ENCODE measurements at regions not wholly inside any gene's neighbourhood (a gene's known extent, or its start where the extent isn't known, plus 50 kb on each side); places are given as distances from the start of the nearest gene placed in this dataset.

DNA sequence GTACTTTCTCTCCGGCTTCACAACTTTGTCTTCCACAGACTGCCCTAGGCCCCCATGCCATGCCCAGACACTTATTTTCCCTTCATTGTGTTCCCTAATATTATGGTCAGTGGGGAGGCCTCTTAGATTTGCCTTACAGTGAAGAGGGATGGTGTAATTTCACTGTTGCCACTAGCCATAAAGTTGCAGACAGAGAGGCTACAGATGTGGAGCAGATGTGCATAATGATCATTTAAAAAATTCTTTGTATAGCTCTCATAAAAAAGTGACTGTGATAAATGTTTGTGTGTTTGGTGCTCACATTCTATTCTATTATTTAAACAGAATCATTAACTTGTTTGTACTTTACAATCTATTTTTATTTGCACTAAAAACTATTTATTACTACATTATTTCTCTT is 67.5 kb upstream of the FN1 start:
- DNase-seq (ENCODE audit: low read depth in 2 of 2) = no peak

DNA sequence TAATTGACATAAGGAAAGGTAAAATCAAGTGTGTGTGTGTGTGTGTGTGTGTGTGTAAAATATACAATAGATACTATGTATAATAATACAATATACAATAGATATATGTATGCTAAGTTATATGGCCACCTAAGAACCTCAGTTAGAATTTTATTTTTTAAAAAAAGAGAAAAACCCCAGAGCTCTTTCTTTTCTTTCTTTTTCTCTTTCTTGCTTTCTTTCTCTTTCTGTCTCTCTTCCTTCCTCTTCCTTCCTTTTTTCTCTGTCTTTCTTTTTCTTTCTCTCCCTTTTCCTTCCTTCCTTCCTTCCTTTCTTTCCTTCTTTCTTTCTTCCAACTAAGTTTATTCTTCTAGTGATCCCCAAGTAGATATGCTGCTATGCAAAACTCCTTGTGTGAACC is 64.6 kb upstream of the FN1 start:
- DNase-seq (ENCODE audit: low read depth in 2 of 2) = no peak

DNA sequence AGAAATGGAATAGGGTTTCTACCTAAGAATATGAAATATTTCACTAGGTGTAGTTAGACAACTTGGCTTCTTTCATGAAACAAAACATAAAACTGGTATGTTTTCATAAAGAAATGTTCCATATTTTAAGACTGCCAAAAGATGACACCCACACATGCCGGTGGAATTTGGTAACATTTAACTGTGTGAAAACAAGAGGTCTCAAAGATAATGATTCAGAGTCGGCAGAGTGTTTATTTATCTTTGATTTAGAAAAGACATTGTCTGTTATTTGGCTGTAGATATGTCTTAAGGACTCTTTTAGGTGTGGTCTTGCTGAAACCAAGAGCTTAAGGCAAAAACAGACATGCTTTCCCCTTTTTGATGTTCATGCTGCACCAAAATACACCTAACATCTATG is 63.5 kb upstream of the FN1 start:
- DNase-seq (ENCODE audit: low read depth in 2 of 2) = no peak

DNA sequence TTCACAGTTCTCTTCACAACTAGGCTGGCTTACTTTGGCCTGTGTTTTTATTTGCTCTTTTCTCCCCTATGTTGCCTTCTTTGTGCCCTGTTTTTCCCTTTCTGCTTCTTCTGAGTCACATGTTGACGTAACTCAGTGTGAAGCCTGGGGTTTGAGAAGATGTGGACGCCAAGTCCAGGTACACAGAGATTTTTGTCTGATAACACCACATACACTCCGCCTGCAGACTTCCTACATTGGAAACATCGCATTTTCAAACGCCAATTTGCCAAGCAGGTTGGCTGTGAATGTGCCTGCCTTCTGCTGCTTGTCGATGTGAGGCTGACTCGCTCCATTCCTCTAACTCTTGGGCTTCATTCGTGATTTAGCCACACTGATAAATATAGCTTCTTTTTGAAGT is 62.6 kb upstream of the FN1 start:
- DNase-seq (ENCODE audit: low read depth in 2 of 2) = no peak

DNA sequence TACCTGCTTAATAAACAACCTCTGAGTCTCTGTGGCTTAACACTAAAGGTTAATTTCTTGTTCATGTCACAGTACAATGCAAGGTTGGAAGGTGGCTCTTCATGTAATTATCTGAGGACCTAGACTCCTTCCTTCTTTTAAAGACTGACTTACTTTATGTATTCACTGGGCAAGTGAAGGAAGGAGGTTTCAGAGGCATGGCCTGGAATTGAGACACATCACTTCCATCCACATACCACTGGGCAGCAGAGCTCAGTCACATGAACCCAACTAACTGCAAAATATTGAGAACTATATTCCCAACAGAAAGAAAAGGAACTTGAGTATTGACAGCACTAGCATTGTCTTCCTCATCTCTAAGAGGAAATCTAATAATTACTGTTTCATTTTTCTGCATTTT is 57.5 kb upstream of the FN1 start:
- no peak for DNase-seq (ENCODE audit: low read depth in 2 of 2)

DNA sequence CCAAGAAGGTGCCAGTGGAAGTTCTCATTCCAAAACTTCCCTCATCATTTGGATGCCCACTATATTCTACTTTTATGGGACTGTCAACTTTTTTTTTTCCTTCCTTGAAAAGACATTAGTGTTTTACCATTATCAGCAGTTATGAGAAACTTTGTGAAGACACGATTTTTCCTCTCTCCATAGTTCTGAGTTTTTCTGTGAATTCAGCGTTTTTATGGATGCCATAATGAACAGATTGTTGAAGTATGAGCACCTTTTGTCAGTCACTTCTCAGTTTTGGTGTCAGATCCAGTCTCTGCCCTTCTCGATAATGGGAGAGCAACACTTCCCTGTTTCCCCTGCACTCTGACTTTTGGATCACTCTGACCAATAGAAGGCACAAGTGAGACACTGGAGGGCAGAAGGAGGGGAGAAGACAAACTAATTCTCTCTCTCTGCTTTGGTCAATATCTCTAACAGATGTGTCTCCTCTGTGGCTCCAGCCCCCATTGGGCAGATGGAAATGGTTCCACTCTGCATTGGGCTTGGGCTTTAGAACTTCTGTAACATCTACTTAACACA is 53.5 kb upstream of the FN1 start:
- DNase-seq (ENCODE audit: low read depth in 2 of 2) = no peak

DNA sequence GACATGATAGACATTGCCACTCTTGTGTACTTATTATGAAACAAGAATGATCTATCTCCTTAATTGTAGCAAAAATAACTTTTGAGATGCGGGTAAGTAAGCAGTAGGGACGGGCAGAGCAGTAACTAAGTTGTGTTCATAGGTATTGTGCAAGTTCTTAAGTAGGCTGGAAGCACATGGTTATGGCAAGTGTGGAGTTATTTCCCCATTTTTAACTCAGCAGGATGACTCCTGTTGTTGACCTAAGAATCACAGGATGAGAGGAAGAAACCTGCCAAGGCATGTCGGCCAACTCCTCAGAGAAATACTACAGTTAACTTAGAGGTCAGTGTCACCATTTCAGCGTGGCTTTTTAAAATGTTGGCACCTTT is 51.1 kb upstream of the FN1 start:
- DNase-seq (ENCODE audit: low read depth in 2 of 2) = no peak

DNA sequence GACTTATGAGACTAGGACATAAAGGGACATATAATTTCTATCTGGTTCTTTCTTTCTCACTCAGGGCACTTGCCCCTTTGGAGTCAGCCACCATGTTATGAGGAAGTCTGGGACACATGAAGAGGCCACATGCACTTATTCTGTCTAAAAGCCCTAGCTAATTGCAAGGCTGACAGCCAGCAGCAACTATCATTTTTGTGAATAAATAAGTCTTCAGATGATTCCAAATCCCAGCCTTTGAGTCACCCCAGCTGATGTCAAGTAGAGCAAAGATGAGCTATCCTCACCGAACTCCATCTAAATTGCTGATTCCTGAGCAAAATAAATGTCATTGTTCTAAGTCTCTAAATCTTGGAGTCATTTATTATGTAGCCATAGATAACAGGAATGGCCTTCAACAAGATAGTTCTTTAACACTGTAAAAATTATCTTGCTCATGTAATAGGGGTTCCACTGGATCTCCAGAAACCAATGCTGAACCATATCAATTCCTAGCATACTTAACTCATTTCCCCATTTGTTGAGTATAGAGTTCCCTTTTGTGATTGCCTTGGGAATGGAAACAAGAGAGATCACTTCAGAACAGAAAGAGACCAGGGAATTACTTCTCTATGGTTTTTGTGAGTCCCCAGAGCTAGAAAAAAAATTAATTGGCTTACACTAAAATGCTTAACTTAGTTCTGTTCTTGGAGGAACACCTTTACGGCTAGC is 50.6 kb upstream of the FN1 start:
- DNase-seq (ENCODE audit: low read depth in 2 of 2) = no peak

Measured in stimulated activated CD8-positive, alpha-beta memory T cell treated with anti-CD3 and anti-CD28 coated beads, Interleukin-2, amount 100 ng/mL, for 1 hour (primary cell).